ENCODE measurements at regions not wholly inside any gene's neighbourhood (a gene's known extent, or its start where the extent isn't known, plus 50 kb on each side); places are given as distances from the start of the nearest gene placed in this dataset.

DNA sequence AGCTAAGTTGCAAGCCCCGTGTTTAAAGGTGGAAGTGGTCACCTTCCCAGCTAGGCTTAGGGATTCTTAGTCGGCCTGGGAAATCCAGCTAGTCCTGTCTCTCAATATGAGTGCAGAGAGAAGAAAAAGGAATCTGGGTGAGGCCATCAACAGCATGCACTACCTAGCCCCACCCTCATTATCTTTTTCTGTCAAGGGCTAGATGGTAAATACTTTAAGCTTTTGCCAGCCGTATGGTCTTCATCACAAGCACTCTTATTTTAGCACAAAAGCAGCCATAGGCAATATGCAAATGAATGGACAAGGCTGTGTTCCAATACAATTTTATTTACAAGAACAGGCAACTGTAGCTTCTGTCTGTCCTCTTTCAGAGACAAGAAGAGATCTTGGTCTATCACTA is 282.9 kb downstream of the ZNF674 start:
- no peak overlapping the region for H4K8ac ChIP-seq (ENCODE audit: low read depth in 2 of 2, low read length in 2 of 2)
- H3K4me2 ChIP-seq (ENCODE audit: low read depth, low read length): no peak overlapping the region
- H3K9me3 ChIP-seq (ENCODE audit: control insufficient read depth, insufficient read depth, low read length): no peaks in the 10 kb centered on the region
- no CpG with 5 or more reads among the region's 3 CpGs for WGBS, 2 experiments (ENCODE audit: extremely low coverage in 2 of 2, insufficient read length in 1 of 2)
- peaks cover 2% of the 10 kb centered on the region for H3K27me3 ChIP-seq (ENCODE audit: control insufficient read depth, insufficient read depth, low read length)
- no peak overlapping the region for H3K14ac ChIP-seq (replicated peaks; ENCODE audit: low read depth, low read length)
- no peak overlapping the region for H3K56ac ChIP-seq (ENCODE audit: extremely low read depth, insufficient read depth, low read length)
- H2BK15ac ChIP-seq (ENCODE audit: low read depth, low read length): no peak overlapping the region
- no peak overlapping the region for H4K91ac ChIP-seq (ENCODE audit: insufficient read depth, low read depth, low read length)
- in situ Hi-C loops (cut with MboI; ENCODE audit: low sequenced_read_pairs): no loop called here
- CTCF ChIA-PET: no interaction called here
- H3K4me3 ChIP-seq (ENCODE audit: insufficient read depth, low read depth, low read length): no peak overlapping the region
- no peak overlapping the region for H3K9ac ChIP-seq (ENCODE audit: low read depth, low read length)
- no peak overlapping the region for H3K18ac ChIP-seq (ENCODE audit: low read depth, low read length)
- no peak overlapping the region for H2AK5ac ChIP-seq (ENCODE audit: low read depth, low read length)
- H2BK120ac ChIP-seq (ENCODE audit: low read depth, low read length): no peak overlapping the region
- no peak overlapping the region for H2AFZ ChIP-seq (replicated peaks; ENCODE audit: low read length, poor library complexity)
- H3K36me3 ChIP-seq (ENCODE audit: control insufficient read depth, insufficient read depth, low read length): no peaks in the 10 kb centered on the region
- dilution Hi-C loops (cut with HindIII; ENCODE audit: low sequenced_read_pairs, unreplicated experiment): no loop called here
- H3K9me1 ChIP-seq (ENCODE audit: insufficient read depth, low read length): no peaks in the 10 kb centered on the region
- intact Hi-C loops (cut with micrococcal nuclease): no loop called here
- no peak overlapping the region for H2BK20ac ChIP-seq (ENCODE audit: low read depth, low read length)
- DNase-seq (no peak), ATAC-seq (ENCODE audit: low read depth) (no peak)
- H3K79me1 ChIP-seq (ENCODE audit: low read depth in 1 of 2, low read length in 2 of 2): no peaks in the 10 kb centered on the region
- H3K23ac ChIP-seq (ENCODE audit: low read depth, low read length): no peak overlapping the region
- no TSS peak for BruUV-seq (replicated peaks)
- POLR2A ChIA-PET (ENCODE audit: unreplicated experiment): interaction anchor here (0.6 kb wide), 1 partner anchor 27 kb away, joined by 4 read pairs; no protein-coding TSS in a partner anchor
- no peak overlapping the region for H2AK9ac ChIP-seq (replicated peaks; ENCODE audit: low read depth, low read length, poor library complexity)
- H4K5ac ChIP-seq (ENCODE audit: low read depth, low read length): no peak overlapping the region
- H2BK5ac ChIP-seq (ENCODE audit: low read depth, low read length, poor library complexity, severe bottlenecking): no peak overlapping the region
- no peaks in the 10 kb centered on the region for H4K20me1 ChIP-seq (ENCODE audit: insufficient read depth, low read length)
- no peak overlapping the region for H3K27ac ChIP-seq (ENCODE audit: insufficient read depth, low read length)
- no peaks in the 10 kb centered on the region for H3K4me1 ChIP-seq (ENCODE audit: control insufficient read depth, insufficient read depth, low read length)
- H3K4ac ChIP-seq (ENCODE audit: low read depth, low read length): no peak overlapping the region
- TF ChIP-seq, protein P1, sequence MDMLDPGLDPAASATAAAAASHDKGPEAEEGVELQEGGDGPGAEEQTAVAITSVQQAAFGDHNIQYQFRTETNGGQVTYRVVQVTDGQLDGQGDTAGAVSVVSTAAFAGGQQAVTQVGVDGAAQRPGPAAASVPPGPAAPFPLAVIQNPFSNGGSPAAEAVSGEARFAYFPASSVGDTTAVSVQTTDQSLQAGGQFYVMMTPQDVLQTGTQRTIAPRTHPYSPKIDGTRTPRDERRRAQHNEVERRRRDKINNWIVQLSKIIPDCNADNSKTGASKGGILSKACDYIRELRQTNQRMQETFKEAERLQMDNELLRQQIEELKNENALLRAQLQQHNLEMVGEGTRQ (IDR thresholded peaks at IDR 0.05; ENCODE audit: low read depth, low read length): no peak
- TF ChIP-seq MAZ (IDR thresholded peaks at IDR 0.05; ENCODE audit: borderline replicate concordance, low read depth, low read length) (no peak), RFX5 (IDR thresholded peaks at IDR 0.05; ENCODE audit: low read depth, low read length) (no peak), RCOR1 (IDR thresholded peaks at IDR 0.05; ENCODE audit: insufficient replicate concordance, low read length) (no peak), NFE2L2 (IDR thresholded peaks at IDR 0.05; ENCODE audit: low read depth, low read length) (no peak)

Measured in IMR-90 (cell line).